ENCODE measurements at regions not wholly inside any gene's neighbourhood (a gene's known extent, or its start where the extent isn't known, plus 50 kb on each side); places are given as distances from the start of the nearest gene placed in this dataset.

- DNase-seq = no peak
Measured at GRCh38 chr7:144910411-144910810, 74.6 kb upstream of the TPK1 start.

DNA sequence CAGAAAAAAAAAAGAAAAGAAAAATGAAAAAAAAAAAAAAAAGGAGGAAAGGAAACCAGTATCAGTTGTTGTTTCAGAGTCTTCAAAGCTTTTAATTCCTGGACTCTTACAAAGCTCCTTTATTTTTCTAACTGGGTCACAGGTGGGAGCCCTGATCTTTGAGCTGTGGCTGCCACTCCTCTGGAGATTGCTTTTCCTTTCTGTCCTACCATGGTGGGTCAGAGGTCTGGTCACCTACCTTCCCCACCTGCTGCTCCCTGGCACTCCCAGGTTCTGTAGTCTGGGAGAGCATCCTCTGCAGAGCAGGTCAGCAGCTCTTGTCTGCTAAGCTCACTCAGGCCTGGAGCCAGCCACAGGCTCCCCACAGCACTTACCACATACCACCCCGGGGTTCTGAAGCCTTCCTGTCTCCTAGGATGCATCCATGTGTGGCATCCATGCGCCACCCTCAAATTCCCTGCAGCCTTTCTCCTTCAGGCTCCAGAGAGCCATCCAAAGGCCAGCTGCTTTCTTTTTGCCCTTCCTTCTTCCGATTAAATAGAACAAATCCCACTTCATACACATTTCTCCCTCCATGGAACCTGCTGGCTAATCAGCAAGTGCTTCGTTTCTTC lies 73.2 kb upstream of the TPK1 start:
- DNase-seq = no peak

- DNase-seq = no peak
Measured at GRCh38 chr7:144908324-144908723, 72.5 kb upstream of the TPK1 start.

GRCh38 chr7:144907577-144907976 lies 71.7 kb upstream of the TPK1 start:
- DNase-seq = no peak

- DNase-seq = no peak
Measured at GRCh38 chr7:144903201-144903600, 67.3 kb upstream of the TPK1 start.

- DNase-seq = no peak
Measured at GRCh38 chr7:144892761-144893160, 56.9 kb upstream of the TPK1 start.
